ENCODE measurements at regions not wholly inside any gene's neighbourhood (a gene's known extent, or its start where the extent isn't known, plus 50 kb on each side); places are given as distances from the start of the nearest gene placed in this dataset.

DNA sequence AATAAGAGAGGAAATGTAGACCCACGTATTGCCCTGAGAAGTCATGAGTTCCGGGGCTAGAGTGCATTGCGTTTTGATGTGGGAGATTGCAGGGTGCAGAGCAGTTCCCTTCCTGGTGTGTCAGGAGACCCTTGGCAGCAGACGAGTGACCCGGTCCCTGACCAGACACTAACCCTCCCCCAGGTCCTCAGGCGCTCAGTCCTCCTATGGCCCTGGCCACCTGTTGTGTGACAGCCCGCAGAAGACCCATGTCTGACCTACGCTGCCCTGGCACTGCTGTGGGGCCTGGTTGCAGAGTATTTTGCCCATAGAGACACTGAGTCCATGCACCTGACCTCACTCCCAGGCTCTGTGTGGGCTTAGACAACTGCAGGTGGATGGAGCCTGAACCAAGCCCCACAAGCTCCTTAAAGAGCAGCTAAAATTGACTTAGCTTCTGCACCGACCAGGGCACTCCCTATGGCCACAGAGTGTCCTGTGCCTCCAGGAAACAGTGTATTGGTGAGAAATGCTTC lies 833.8 kb downstream of the TBC1D22A start:
- TF ChIP-seq, protein P1, sequence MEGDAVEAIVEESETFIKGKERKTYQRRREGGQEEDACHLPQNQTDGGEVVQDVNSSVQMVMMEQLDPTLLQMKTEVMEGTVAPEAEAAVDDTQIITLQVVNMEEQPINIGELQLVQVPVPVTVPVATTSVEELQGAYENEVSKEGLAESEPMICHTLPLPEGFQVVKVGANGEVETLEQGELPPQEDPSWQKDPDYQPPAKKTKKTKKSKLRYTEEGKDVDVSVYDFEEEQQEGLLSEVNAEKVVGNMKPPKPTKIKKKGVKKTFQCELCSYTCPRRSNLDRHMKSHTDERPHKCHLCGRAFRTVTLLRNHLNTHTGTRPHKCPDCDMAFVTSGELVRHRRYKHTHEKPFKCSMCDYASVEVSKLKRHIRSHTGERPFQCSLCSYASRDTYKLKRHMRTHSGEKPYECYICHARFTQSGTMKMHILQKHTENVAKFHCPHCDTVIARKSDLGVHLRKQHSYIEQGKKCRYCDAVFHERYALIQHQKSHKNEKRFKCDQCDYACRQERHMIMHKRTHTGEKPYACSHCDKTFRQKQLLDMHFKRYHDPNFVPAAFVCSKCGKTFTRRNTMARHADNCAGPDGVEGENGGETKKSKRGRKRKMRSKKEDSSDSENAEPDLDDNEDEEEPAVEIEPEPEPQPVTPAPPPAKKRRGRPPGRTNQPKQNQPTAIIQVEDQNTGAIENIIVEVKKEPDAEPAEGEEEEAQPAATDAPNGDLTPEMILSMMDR (IDR thresholded peaks at IDR 0.05; ENCODE audit: low read length), result no peak
- TF ChIP-seq EZH2 (optimal IDR thresholded peaks at IDR 0.05; ENCODE audit: low read depth, low read length), result no peak

Data from MM.1S (cell line).